Central memory CD8-positive, alpha-beta T cell (primary cell): ENCODE measurements at regions not wholly inside any gene's neighbourhood (a gene's known extent, or its start where the extent isn't known, plus 50 kb on each side); places are given as distances from the start of the nearest gene placed in this dataset.
"Not testable (repeated sequence)": the region's sequence is repeated elsewhere in the genome, so short reads cannot be mapped to it uniquely, and the experiment has no call there.

Source experiments
- ATAC-seq: fragments of 150-1000 bp; cut with Tn5 transposase; replicated peaks from 2 replicates; pipeline ENCODE4 v1.10.0; 2022; ENCODE audit warnings: mild to moderate bottlenecking, moderate FRiP score, moderate number of reproducible peaks; ENCODE audit not compliant: poor library complexity, severe bottlenecking; ENCODE audit errors: extremely low read depth
- DNase-seq, 2 donors: peaks; one replicate each; pipeline ENCODE4 v3.0.0; 2021; ENCODE audit warnings: low spot score in 2 of 2
- H3K27ac Mint-ChIP-seq: one replicate; pipeline ENCODE4 v1.8.0; 2022; ENCODE audit warnings: low read depth, mild to moderate bottlenecking, moderate library complexity, mixed read lengths
- H3K27me3 Mint-ChIP-seq: one replicate; pipeline ENCODE4 v1.8.0; 2022; ENCODE audit warnings: mixed read lengths
- H3K36me3 Mint-ChIP-seq: one replicate; pipeline ENCODE4 v1.8.0; 2022; ENCODE audit warnings: mild to moderate bottlenecking, moderate library complexity, mixed read lengths; ENCODE audit not compliant: insufficient read depth
- H3K4me1 Mint-ChIP-seq: one replicate; pipeline ENCODE4 v1.8.0; 2022; ENCODE audit warnings: mixed read lengths
- H3K4me3 Mint-ChIP-seq: one replicate; pipeline ENCODE4 v1.8.0; 2022; ENCODE audit warnings: mild to moderate bottlenecking, moderate library complexity, mixed read lengths
- H3K9me3 Mint-ChIP-seq: one replicate; pipeline ENCODE4 v1.8.0; 2022; ENCODE audit warnings: mixed read lengths

- no peaks in the 10 kb centered on the region for H3K4me1 Mint-ChIP-seq
- H3K36me3 Mint-ChIP-seq: no peaks in the 10 kb centered on the region
- H3K27ac Mint-ChIP-seq: no peak overlapping the region
- H3K4me3 Mint-ChIP-seq: no peak overlapping the region
- peaks cover 35% of the 10 kb centered on the region for H3K27me3 Mint-ChIP-seq
- no peaks in the 10 kb centered on the region for H3K9me3 Mint-ChIP-seq
- no peak for DNase-seq
- ATAC-seq: no peak
Observed at GRCh38 chr19:41495589-41495988, 52.6 kb downstream of the ERICH4 start.

DNA sequence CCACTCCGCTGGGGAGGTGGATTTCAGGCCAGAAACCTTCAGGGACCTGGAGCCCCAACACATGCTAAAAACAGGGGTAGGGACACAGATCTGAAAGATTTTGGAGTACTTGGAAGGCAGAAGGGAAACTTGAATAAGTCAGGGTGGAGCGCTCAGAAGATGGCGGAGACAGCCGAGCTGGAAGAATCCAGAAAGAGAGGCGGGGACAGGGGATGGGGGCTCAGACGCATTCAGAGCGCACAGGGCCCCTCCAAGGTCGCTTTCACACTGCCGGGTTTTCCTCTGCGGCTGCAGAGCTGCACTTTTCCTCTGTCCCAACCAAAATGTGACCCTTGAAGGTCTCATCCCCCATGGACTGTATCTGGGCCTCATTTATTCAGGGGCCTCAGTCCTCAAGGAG lies 56.9 kb downstream of the ERICH4 start:
- no peak for DNase-seq
- Mint-ChIP-seq H3K27me3 (peaks cover 75% of the 10 kb centered on the region), H3K4me3 (no peak overlapping the region), H3K36me3 (no peaks in the 10 kb centered on the region), H3K9me3 (no peaks in the 10 kb centered on the region), H3K27ac (no peak overlapping the region), H3K4me1 (peaks cover 6% of the 10 kb centered on the region)
- ATAC-seq: no peak

DNA sequence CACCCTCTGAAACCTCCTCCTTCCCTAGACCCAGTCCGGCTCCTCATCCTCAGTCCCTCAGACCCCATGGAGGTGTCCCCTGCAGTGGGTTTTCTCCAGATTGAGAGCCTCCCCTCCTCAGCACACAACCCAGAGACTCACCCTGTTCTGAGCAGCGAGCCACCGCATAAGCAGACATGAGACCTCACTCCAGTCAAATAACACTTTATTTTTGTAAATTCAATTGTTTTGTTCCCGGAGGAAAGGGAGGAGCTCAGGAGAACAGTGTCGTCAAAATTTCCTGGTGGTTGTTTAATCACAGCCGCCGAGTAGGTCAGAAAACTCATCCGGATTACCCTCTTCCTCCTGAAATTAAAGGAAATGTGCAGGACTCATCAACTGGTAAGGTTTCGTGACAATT lies 57.5 kb downstream of the ERICH4 start:
- Mint-ChIP-seq H3K27ac (no peak overlapping the region), H3K4me1 (peaks cover 6% of the 10 kb centered on the region), H3K36me3 (no peaks in the 10 kb centered on the region), H3K27me3 (peaks cover 81% of the 10 kb centered on the region), H3K9me3 (no peaks in the 10 kb centered on the region), H3K4me3 (no peak overlapping the region)
- no peak for DNase-seq
- no peak for ATAC-seq

DNA sequence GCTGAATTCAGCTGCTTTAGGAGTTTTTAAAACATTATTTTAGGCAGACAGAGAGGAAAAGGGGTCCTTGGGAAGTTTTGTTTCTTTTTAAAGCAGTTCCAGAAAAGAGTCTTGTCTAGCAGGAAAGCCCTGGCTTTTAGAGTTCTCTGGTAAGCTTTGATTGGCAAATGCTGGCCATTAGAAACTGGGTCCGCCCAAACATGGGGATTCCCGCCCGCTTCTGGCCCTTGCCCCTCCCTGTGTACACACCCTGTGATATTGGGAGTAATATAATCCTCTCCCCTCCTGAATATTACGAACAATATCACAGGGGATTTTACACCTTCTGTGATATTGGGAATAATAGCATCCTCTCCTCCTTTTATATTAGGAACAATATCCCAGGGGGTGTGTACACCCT lies 58.9 kb downstream of the ERICH4 start:
- no peak for ATAC-seq
- Mint-ChIP-seq H3K27me3 (peaks cover 95% of the 10 kb centered on the region), H3K9me3 (no peaks in the 10 kb centered on the region), H3K4me3 (no peak overlapping the region), H3K4me1 (peaks cover 6% of the 10 kb centered on the region), H3K36me3 (no peaks in the 10 kb centered on the region), H3K27ac (no peak overlapping the region)
- DNase-seq: no peak

GRCh38 chr19:41505105-41505504 lies 62.1 kb downstream of the ERICH4 start:
- no peak for DNase-seq
- Mint-ChIP-seq H3K4me1 (peaks cover 6% of the 10 kb centered on the region), H3K27ac (no peak overlapping the region), H3K4me3 (no peak overlapping the region), H3K27me3 (peaks cover 85% of the 10 kb centered on the region), H3K9me3 (no peaks in the 10 kb centered on the region), H3K36me3 (no peaks in the 10 kb centered on the region)
- ATAC-seq: no peak

DNA sequence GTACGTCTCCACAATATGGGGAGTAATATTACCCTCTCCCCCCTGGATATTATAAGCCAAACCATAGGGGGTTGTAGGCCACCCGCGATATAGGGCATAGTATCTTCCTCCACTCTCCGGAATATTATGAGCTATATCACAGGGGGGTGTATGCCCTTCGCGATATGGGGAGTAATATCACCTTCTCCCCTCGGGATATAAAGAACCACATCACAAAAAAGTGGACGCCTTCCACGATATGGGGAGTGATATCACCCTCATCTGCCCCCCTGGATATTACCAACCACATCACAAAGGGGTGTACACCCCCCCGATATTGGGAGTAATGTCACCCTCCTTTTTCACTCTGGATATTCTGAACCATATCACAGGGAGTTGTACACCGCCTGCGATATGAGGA lies 65.5 kb upstream of the CEACAM21 start:
- ATAC-seq (no peak), DNase-seq (no peak)
- Mint-ChIP-seq H3K36me3 (no peaks in the 10 kb centered on the region), H3K9me3 (no peaks in the 10 kb centered on the region), H3K4me1 (no peaks in the 10 kb centered on the region), H3K27ac (no peak overlapping the region), H3K27me3 (peaks cover 88% of the 10 kb centered on the region), H3K4me3 (no peak overlapping the region)

DNA sequence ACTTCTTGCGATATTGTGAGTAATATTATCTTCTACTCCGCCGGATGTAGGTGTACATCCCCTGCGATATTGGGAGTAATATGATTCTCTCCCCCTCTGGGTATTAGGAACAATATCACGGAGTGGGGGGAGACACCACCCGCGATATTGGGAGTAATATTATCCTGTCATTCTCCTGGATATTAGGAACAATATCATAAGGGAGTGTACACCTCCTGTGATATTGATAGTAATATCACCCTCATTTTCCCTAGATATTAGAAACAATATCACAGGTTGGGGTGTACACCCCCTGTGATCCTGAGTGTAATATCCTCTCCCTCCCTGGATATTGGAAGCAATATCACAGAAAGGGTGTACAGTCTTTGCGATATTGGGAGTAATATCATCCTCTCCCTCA lies 64.3 kb upstream of the CEACAM21 start:
- Mint-ChIP-seq H3K36me3 (no peaks in the 10 kb centered on the region), H3K4me3 (no peak overlapping the region), H3K27me3 (peaks cover 88% of the 10 kb centered on the region), H3K27ac (no peak overlapping the region), H3K9me3 (no peaks in the 10 kb centered on the region), H3K4me1 (no peaks in the 10 kb centered on the region)
- ATAC-seq: no peak
- no peak for DNase-seq

DNA sequence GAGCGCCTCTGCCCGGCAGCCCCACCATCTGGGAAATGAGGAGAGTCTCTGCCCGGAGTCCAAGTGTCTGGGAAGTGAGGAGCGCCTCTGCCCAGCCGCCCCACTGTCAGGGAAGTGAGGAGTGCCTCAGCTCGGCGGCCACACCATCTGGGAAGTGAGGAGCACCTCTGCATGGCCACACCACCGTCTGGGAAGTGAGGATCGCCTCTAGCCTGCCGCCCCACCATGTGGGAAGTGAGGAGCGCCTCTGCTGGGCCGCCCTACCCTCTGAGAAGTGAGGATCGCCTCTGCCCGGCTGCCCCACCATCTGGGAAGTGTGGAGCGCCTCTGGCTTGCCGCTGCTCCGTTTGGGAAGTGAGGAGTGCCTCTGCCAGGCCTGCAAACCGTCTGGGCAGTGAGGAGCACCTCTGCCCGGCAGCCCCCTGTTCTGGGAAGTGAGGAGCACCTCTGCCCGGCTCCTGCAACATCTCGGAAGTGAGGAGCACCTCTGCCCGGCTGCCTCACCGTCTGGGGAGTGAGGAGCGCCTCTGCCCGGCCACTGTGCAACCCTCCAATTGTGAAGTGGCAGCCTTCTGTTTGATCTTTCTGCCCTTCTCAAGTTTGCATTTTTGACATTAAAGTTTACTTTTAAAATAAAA lies 60.8 kb upstream of the CEACAM21 start:
- Mint-ChIP-seq H3K36me3 (no peaks in the 10 kb centered on the region), H3K4me1 (peaks cover 7% of the 10 kb centered on the region), H3K9me3 (no peaks in the 10 kb centered on the region), H3K27ac (no peak overlapping the region), H3K4me3 (no peak overlapping the region), H3K27me3 (peaks cover 98% of the 10 kb centered on the region)
- ATAC-seq (no peak), DNase-seq (no peak)

DNA sequence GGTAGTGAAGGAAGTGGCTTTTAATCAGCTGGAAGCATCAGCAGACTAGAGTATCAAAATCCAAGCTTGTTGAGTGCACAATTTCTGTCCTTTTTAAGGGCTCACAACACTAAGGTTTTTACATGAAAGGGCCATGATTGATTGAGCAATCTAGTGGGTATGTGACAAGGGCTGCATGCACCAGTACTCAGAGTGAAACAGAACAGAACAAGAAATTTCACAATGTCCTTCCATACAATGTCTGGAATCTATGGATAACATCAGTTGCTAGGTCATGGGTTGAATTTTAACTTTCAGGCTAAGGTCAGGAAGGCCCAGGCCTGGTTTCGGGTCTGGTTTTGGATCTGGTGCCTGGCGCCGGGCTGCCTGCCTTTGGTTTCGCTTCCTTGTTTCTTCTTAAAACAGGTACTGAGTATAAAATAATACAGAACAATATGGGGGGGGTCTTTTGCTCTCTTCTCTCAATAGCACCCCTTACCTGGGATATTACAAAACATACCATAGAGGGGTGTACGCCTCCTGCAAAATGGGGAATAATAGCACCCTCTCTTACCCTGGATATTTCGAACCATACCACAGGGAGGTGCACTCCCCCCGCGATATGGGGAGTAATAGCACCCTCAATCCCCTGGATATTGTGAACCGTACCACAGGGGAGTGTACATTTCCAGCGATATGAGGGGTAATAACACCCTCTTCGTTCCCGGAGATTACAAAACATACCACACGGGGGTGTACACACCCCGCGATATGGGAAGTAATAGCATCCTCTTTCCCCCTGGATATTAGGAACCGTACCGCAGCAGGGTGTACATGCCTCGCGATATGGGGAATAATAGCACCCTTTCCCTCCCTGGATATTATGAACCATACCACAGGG lies 59.4 kb upstream of the CEACAM21 start:
- peaks cover 16% of the 10 kb centered on the region for H3K4me1 Mint-ChIP-seq
- H3K27me3 Mint-ChIP-seq: peaks cover 92% of the 10 kb centered on the region
- not testable (repeated sequence) for ATAC-seq, H3K9me3 Mint-ChIP-seq, H3K4me3 Mint-ChIP-seq, H3K27ac Mint-ChIP-seq, H3K36me3 Mint-ChIP-seq, DNase-seq

DNA sequence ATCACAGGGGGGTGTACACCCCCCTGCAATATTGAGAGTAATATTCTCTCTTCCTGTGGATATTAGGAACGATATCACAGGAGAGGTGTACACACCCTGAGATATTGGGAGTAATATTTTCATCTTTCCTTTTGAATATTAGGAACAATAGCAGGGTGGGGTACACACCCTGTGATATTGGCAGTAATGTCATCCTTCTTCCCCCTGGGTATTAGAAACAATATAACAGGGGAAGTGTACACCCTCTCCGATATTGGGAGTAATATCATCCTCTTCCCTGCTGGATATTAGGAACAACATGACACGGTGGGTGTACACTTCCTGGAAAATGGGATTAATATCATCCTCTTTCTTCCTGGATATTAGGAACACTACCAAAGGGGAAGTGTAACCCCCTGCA lies 57.8 kb upstream of the CEACAM21 start:
- Mint-ChIP-seq H3K4me3 (no peak overlapping the region), H3K4me1 (peaks cover 28% of the 10 kb centered on the region), H3K27ac (no peak overlapping the region), H3K36me3 (peaks cover 5% of the 10 kb centered on the region), H3K27me3 (peaks cover 79% of the 10 kb centered on the region), H3K9me3 (no peaks in the 10 kb centered on the region)
- ATAC-seq: no peak
- no peak for DNase-seq

GRCh38 chr19:41521138-41521930 lies 54.6 kb upstream of the CEACAM21 start:
- Mint-ChIP-seq H3K27me3 (peaks cover 79% of the 10 kb centered on the region), H3K4me1 (peaks cover 28% of the 10 kb centered on the region), H3K4me3 (peak overlapping the region; percentile 81), H3K27ac (peak overlapping the region; percentile 93)
- not testable (repeated sequence) for H3K9me3 Mint-ChIP-seq, DNase-seq, H3K36me3 Mint-ChIP-seq
- ATAC-seq: peak; percentile 65

DNA sequence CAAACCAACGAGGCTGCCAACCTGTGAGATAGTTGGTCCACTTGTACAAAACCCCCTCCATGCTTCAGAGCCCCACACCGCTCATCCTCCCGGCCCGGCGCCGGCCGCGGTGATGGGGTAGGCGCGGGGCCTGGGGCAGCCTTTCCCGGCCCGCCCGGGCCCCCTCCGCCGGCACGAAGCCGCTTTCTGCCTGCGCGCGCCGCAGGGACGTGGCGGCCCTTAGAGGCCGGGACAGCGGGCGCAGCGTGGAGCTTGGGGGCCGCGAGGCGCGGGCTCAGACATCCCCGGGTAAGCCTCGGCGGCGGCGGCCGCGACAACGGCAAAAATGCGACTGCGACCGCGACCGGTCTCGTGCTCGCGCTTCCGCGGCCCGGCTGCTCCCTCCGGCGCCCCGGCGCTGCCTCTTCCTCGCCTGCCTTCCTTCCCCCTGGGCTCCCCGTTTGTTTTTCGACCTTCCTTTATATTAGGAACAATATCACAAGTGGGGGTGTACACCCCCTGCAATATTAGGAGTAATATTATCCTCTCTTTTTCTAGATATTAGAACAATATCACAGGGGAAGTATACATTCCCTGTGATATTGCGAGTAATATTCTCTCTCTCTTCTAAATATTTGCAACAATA lies 53.9 kb upstream of the CEACAM21 start:
- H3K4me3 Mint-ChIP-seq: peak overlapping the region; percentile 81
- H3K36me3 Mint-ChIP-seq: peaks cover 5% of the 10 kb centered on the region
- ATAC-seq (peak; percentile 72), DNase-seq (no peak)
- no peaks in the 10 kb centered on the region for H3K9me3 Mint-ChIP-seq
- H3K27ac Mint-ChIP-seq: peak overlapping the region; percentile 93
- H3K27me3 Mint-ChIP-seq: peaks cover 79% of the 10 kb centered on the region
- H3K4me1 Mint-ChIP-seq: peaks cover 24% of the 10 kb centered on the region
